ENCODE measurements at regions not wholly inside any gene's neighbourhood (a gene's known extent, or its start where the extent isn't known, plus 50 kb on each side); places are given as distances from the start of the nearest gene placed in this dataset.

DNA sequence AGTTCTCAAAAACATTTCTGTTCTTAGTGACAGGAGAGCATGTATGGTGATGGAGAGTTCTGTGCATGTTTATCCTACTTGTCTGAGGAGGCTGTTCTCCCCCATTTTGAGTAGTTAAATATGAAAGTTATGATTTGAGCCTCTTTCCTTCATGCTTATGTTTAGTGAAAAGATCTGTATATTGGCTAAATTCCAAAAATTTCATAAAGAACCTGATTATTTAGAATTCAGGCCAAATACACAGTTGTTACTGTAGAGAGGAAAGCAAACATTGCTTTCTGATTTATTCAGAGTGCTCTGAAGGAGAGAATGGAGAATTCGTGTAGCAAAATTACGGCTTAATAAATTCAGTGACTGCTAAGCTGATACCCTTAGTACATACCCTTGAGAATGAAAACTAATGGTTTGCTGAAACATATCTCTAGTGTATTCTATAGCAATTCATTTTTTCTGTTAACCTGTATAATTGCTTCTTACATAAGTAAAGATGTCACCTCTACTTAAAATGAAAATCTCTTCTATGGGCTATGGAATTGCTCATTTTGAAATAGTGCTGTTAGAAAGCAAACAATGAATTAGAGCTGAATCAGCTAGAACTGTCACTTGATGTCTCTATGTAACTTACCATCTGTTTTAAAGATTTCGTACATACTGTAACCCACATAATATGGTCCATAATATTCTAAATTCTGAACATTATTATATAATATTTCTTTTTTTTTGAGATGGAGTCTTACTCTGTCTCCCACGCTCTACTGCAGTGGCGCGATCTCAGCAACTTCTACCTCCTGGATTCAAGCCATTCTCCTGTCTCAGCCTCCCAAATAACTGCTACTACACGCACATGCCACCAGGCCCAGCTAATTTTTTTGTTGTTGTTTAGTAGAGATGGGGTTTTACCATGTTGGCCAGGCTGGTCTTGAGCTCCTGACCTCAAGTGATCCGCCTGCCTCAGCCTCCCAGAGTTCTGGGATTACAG, 417.0 kb upstream of the RGS6 start:
- DNase-seq, result no peak

DNA sequence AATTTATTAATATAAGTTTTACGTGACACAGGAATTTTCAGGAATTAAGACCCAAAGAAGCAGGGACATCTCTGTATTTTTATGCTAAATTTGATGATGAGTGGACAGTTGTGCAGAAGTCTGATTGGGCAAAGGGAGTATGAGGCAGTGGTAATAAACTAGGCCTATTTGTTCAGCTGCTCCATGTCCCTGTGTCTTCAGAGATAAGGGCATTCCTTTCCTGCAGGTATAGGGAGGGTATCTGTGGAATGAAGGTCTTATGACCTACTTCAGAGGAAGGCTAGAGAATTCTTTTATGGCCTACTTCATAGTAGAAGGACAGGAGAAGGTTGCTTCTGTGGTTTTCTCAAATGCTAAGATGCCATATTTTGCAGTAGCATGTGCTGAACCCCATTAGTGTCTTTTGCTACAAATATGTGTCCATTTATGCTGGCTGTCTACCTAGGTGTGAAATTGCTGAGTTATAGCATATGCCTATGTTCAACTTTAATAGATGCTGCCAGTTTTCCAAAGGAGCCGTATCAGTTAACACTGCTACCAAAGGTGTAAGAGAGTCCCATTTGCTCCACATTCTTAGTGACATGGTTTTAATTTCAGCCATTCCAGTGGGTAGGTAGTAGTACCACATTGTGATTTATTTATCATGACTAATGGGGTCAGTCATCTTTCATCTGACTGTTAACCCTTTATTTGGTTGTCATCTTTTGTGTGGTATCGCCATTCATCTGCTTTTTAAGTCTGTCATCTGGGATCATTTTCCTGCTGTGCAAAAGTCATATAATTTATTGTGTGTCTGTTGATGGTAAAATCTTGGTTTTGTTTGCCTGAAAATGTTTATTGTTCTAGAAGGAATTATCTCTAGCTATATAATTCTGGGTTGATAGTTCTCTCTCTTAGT, 410.7 kb upstream of the RGS6 start:
- DNase-seq, result no peak

GRCh38 chr14:71523630-71524319, 408.5 kb upstream of the RGS6 start:
- DNase-seq, result no peak

DNA sequence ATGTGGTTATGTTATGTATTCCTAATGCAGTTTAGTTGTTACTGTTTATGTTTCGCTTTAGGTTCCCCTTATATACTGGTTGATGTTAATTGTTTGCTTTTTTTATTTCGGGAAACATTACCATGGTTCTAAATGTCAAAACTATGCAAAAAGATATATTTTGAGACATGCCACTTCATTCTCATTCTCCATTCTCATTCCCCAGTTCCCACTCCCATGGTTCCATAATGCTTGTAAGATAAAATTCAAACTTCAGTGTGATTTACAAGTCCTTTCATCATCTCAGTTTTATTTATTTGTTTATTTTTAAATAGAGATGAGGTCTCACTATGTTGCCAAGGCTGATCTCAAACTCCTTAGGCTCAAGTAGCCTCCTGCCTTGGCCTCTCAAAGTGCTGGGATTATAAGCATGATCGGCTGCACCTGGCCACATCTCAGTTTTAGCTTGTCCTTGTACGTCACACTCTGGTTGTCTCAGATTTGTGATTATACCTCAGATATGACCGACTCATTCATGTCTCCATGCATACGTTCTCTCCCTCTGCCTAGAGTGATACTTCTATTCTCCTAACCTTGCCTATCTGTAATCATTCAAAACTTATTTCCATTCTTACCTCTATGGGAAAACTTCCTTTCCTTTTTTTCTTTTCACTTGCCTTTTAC, 407.8 kb upstream of the RGS6 start:
- DNase-seq, result no peak

- no peak for DNase-seq
These were observed 406.5 kb upstream of the RGS6 start for GRCh38 chr14:71525663-71526221.

- DNase-seq, result no peak
These were observed 405.8 kb upstream of the RGS6 start for GRCh38 chr14:71526388-71526787.

DNA sequence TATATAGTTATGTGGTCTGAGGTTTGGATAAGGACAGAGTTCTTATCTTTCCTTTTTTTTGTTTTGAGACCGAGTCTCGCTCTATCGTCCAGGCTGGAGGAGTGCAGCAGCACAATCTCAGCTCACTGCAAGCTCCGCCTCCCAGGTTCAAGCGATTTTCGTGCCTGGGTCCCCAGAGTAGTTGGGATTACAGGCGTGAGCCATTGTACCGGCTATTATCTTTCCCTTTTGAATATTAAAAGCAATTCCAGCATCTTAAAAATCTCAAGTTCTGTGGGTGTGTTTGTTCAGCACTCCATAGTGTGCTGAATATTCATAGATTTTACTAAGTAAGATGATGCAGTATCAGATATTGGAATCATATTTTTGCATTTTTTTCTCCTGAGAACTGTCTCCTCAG, 404.4 kb upstream of the RGS6 start:
- no peak for DNase-seq

DNA sequence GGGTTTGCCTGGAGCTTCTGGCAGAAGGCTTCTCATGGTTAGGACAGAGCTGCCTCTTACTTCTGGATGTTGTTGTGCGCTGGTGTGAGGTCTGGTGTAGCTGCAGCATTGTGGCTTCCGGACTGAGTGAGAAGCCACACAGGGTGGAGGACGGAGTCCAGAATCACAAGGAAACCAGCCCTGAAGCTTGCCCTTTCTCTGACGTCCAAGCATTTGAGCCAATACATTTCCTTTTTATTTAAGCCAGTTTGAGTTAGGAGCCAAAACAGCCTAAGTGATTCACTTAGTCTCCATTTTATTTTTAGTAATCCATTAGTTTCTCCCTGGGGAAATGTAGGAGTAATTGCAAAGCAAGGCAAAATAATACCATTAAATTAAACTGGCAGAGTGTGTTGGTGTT, 402.4 kb upstream of the RGS6 start:
- no peak for DNase-seq

GRCh38 chr14:71532344-71532743, 399.9 kb upstream of the RGS6 start:
- DNase-seq, result no peak

GRCh38 chr14:71532790-71533189, 399.4 kb upstream of the RGS6 start:
- DNase-seq, result no peak

DNA sequence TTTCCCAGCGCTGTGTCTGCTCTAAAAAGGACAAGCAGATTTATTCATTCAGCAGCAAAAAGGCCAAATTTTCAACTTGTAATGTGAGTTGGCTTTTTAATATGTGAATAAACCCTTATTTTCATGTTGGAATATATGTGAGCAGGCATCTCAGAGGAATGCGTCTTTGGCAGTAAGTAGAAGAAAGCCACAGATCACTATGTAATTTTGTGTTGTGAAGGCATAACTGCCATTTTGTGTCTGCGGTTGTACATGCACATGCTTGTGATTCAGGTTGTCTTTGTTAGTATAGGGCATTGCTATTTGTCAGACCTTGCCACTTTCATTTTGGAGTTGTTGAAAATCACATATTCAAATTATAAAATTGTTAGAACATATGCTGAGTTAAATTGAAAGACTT, 398.8 kb upstream of the RGS6 start:
- no peak for DNase-seq

DNA sequence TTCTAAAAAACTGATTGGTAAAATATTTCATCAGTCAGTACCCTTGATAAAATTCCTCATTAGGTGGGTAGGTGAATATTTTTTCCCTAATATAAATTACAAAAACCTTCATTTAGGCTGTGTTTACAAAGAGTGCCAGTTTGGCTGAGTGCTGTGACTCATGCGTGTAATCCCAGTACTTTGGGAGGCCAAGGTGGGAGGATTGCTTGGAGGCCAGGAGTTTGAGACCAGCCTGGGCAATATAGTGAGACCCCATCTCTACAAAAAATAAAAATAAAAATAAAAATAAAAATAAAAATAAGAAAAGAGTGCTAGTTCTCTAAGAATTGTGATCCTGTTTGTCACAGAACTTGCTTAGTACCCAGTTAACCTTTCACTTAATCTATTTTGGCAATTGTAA, 398.4 kb upstream of the RGS6 start:
- DNase-seq, result no peak

GRCh38 chr14:71534506-71534905, 397.7 kb upstream of the RGS6 start:
- DNase-seq, result no peak

GRCh38 chr14:71536015-71536740, 396.1 kb upstream of the RGS6 start:
- DNase-seq, result no peak

DNA sequence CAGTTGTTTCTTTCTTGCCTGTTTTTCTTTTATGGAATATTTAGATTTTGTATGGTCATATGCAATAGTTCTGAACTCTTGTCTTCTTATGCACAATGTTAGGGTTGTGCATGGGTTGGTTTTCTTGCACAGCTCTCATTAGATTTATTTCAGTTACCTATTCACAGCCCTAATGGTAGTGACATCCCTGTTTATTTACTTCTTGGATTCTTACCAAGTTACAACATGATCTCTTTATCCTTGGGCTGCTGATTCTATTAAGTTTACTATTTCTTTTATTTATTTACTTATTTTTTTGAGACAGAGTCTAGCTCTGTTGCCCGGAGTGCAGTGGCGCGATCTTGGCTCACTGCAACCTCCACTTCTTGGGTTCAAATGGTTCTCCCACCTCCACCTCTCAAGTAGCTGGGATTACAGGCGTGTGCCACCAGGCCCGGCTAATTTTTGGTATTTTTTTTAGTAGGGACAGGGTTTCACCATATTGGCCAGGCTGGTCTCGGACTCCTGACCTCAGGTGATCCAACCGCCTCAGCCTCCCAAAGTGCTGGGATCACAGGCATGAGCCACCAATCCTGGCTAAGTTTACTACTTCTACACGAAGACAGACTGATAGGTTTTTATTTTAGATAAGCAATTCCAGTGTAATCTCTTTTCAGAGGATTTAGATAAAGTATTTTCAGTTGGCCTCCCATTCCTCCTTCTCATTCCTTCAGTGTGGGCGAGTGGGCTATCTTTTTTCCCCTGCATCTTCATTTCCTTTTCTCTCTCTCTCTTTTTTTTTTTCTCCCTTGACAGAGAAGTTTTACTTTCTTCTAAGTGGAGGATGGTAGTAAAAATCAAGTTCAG, 395.1 kb upstream of the RGS6 start:
- DNase-seq, result no peak

DNA sequence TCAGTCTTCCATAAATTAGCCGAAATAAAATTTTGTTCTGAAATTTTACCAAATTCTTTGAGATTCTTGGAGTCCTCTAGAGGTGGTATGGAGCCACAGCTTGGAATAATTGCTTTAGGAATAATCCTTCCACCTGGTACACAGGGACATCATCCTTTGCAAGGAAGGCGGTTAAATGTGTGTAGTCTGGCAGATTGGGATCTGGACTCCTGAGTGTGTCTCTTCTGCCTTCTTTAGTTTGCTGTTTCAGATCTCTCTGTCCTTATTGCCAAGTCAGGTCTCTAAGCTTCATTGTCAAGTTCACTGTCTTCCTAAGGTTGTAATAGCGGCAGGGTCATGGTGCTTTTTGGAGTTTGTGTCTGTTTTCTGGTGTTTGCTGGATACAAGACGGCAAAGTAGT, 393.9 kb upstream of the RGS6 start:
- DNase-seq, result no peak

GRCh38 chr14:71538938-71539649, 393.1 kb upstream of the RGS6 start:
- DNase-seq, result no peak

DNA sequence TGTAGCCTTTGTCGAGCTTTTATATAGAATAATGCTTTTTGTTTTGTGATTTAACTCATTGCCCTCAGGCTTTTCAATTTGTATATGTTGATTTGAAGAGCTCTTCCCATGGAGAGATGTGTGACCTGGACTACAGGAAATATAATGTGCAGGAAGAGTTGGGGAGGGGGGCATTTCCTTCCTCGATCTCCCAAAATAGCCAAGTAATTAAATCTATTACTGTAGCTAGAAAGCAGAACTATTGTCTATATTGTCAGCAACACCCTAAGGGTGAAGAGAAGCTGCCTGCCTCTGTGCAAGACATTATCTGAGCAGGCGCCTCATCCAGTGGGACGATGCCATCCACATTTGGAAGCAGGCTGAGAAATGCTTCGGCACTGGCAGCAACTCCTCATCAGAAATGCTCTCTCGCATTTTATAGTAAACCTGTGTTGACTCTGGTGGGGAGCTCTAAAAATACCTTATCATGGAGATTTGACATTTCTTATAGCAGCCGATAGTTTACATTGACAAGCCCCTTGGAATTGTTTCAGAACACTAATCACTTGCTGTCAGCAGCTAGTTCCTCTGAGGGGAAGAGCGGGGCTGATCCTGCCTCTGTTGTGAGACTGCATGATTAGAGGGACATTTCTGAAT, 392.5 kb upstream of the RGS6 start:
- no peak for DNase-seq

DNA sequence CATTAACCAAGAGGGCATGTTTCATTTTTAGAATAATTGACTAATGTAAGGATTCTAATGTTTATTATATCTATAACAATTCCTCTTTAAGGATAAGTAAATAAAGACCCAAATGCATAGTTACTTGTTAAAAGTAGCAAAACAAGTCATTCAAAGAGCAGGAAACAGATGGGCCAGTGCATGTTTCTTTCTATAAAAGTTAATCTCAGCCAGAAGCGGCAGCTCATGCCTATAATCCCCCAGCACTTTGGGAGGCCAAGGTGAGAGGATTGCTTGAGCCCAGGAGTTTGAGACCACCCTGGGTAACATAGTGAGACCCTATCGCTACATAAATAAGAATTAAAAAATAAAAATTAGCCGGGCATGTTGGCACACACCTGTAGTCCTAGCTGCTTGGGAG, 391.0 kb upstream of the RGS6 start:
- DNase-seq, result no peak

All from activated CD4-positive, alpha-beta T cell treated with anti-CD3 and anti-CD28 coated beads, Interleukin-2, amount 50 U/mL, for 48 hours (primary cell).